Fibroblast of the conjunctiva (primary cell): ENCODE measurements at regions not wholly inside any gene's neighbourhood (a gene's known extent, or its start where the extent isn't known, plus 50 kb on each side); places are given as distances from the start of the nearest gene placed in this dataset.

Experiments
- DNase-seq: peaks from one replicate; pipeline ENCODE4 v3.0.0-alpha.2; 2010; ENCODE audit warnings: low read depth

- no peak for DNase-seq
Measured at GRCh38 chr6:134525190-134525868, 207.4 kb upstream of the SGK1 start.

DNA sequence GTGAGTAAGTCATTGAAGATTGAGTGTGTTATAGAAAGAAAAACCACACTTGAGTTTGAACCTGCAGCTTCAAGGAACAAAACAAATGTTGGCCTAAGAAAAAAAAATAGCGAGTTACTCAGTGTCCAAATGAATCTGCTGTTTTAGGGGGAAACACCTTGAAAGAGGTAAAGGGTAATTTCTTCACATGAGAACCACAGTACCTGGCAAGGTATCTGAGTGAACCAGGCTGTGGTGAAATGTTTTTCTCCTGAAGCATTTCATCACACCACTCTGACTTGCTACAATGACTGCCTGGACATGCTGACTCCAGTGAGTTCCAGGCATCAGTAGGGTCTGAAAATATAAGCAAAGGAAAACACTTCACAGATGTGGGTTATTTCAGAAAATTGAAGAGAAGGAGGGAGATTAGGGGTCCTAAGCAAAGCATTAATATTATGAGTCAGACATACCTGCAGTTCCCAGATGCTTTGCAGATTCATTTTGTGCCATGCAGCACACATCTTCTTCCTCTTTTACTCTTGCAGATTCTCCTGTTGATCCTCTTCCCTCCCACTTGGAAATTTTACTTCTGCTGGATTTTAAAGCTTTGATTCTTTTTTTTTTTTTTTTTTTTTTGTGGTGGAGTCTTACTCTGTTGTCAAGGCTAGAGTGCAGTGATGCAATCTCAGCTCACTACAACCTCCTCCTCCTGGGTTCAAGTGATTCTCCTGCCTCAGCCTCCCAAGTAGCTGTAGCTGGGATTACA, 206.2 kb upstream of the SGK1 start:
- DNase-seq: no peak

GRCh38 chr6:134523051-134523450, 205.1 kb upstream of the SGK1 start:
- DNase-seq: no peak

DNA sequence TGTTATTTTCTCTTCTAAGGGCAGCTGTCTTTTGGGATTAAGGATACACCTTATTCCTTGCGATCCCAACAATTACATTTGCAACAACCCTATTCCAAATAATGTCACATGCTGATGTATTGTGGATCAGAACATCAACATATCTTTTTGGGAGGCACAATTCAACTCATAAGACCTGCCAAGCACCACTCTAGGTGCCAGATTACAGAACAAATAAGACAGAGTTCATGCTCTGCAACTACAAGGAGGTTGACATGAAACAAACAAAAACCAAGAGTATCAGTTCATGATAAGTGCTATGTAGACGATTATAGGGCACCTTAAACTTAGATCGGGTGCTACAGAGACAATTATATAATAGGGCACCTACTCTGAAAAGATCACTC, 203.2 kb upstream of the SGK1 start:
- DNase-seq: no peak

DNA sequence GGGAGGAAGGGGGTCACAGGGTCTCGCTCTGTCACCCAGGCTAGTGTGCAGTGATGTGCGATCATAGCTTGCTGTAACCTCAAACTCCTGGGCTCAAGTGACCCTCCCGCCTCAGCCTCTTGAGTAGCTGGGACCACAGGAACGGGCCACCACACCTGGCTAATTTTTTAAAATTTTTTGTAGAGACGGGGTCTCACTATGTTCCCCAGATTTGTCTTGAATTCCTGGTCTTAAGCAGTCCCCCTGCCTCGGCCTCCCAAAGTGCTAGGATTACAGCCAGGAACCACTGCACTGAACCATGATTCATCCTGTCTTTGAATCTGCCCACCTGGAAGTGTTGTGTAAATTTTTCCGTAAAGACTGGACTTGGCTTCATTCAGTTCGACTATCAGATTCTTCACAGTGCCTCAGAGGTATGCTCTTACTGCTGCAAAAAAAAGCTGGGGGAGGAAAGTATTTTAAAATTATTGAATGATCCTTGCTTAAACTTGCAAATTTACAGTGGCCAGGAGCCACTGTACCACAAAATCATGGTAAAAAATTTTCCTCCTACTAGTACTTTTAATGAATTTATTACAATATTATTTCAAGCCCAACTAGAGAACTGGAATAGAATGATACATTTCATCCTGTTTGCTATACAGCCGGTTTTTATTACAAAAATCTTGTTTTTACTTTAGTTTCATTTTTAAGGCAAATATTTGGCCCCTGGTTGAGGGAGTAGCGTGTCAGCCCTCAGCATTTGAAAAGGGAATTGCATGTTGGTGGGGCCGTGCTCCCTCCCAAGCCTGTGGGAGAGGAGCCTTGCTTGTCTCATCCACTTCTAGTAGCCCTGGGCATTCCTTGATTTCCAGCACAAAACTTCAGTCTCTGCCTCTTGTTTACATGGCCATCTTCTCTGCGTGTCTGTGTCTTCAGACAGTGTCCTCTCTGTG, 202.5 kb upstream of the SGK1 start:
- no peak for DNase-seq

DNA sequence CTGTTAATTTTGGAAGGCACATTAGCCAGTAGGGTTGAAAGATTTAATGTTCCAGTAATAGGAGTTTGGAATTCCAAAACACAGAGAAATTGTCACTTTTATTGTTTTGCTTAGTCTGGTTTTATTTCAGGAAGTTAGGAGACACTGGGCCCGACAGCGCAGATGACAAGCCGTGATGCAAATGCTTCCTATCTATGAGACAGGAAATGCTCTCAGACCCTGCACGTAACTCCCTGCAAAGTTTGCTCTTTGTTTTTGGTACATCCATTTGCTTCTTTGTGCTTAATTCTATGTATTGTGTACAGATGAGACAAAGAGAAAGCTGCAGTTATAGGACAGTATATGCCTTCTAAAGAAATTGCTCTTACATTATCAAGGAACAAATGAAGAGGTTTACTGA, 201.6 kb upstream of the SGK1 start:
- no peak for DNase-seq

DNA sequence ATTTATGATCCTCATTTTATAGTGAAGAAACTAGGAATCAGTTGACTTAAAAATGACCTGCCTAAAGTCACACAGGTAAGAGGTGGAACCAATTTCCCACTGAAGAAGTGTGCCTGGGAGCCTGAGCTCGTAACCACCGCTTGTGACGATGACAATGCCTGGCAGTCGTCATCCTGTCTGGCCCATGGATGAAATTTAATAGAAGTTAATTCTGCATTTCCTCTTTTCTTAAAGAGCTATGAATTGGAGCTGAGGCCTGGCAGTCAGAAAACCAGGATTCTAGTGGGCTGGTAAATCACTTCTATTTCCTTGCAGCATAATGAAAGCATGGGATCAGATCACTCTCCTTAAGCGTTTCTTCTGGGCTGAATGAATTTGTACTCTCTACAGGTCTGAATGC, 200.0 kb upstream of the SGK1 start:
- no peak for DNase-seq

DNA sequence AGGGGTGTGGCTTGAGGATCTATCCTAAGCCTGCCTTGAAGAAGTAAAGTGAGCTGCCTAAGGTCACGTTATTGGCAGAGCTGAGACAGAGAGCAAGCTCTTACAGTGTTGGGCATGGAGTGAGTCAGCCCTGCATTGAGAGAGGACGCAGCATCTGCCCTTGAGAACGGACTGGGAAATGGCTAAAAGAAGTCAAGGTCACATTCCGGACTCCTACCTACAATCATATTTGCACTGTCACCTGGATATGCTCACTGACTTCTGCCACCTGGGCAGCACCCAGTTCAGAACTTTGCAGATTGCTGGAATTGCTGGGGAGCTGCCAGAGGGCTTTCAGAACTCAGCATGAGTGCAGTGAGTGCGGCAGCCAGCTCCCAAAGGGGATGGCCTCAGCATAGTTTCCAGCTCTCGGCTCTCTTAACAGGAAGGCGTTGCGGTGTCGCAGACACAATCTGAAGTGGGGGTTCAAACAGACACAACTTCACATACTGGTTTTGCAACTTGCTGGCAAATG, 199.3 kb upstream of the SGK1 start:
- peak; percentile 75 for DNase-seq

DNA sequence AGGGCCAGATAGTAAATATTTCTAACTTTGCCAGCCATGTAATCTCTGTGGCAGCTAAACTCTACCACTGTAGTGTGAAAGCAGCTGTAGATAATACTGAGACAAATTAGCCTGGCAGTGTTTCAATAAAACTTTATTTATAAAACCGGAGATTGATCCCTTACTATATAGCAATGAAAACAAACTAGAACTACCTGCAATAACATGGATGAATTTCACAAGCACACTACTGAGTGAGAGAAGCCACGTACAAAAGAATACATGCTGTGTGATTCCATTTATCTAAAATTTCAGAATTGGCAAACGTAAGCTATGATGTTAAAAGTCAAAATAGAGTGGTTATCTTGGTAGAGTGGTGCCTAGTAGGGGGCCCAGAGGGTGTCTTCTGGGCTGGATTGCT, 198.7 kb upstream of the SGK1 start:
- DNase-seq: no peak

GRCh38 chr6:134515986-134516385, 198.1 kb upstream of the SGK1 start:
- DNase-seq: no peak

- no peak for DNase-seq
Measured at GRCh38 chr6:134512981-134513391, 195.1 kb upstream of the SGK1 start.

DNA sequence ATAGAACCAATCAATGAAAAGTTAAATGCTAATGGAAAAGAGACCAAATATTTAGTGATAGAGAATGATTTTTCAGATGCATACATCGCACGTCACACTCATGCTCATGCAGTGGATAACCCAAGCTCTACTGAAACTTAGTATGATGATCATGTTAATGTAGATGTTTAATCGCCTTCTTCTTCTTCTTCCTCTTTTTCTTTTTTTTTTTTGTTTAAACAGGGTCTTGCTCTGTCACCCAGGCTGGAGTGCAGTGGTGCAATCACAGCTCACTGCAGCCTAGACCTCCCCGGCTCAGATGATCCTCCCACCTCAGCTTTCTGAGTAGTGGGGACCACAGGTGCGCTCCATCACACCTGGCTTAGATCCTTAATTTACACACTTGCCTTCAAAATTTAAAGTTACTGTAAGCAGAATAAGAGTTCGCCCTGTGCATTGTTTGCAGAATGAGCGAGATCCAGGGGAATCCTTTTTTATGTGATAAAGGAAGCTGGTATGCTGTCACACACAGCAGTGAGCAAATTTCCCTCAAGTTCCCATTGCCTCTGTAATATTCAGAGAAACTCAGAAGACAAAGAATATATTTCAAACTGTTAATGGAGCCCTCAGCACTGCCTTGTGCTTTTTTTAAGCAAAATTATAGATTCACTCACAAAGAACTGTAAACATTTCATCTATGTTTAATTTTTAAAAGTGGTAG, 194.2 kb upstream of the SGK1 start:
- DNase-seq: no peak

GRCh38 chr6:134510920-134511319, 193.0 kb upstream of the SGK1 start:
- no peak for DNase-seq

GRCh38 chr6:134510142-134510541, 192.2 kb upstream of the SGK1 start:
- DNase-seq: no peak

GRCh38 chr6:134508862-134509498, 191.1 kb upstream of the SGK1 start:
- DNase-seq: no peak

DNA sequence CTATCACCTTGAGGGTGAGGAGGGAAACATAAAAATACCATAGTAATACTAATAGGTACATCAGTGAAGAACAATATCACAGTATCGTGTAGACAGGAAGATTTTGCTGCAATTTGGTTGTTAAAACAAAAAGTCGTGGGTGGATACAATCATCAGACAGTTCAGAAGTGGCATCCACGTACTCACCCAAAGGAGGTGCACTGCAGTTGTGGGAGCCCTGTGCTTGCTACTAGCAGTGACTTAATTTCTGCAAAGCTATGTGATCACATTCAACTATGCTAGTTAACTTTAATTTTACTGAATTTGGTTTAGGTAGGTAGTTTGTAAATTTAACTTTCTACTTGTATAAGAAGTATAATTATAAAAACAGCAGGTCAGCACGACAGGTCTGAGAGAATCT, 188.2 kb upstream of the SGK1 start:
- no peak for DNase-seq

GRCh38 chr6:134503585-134504281, 185.8 kb upstream of the SGK1 start:
- no peak for DNase-seq

GRCh38 chr6:134502614-134503549, 185.0 kb upstream of the SGK1 start:
- no peak for DNase-seq

- no peak for DNase-seq
Measured at GRCh38 chr6:134495890-134496248, 178.0 kb upstream of the SGK1 start.
